GM23338 (cell line): ENCODE measurements at regions not wholly inside any gene's neighbourhood (a gene's known extent, or its start where the extent isn't known, plus 50 kb on each side); places are given as distances from the start of the nearest gene placed in this dataset.

ENCODE experiments used
- ATAC-seq: fragments of 200-7000 bp; cut with Tn5 transposase; 3 replicates; pipeline ENCODE4 v1.9.1; 2020
- DNase-seq: peaks from one replicate; pipeline ENCODE4 v3.0.0-alpha.2; 2015; ENCODE audit warnings: low spot score
- H2AFZ ChIP-seq: fragments of 200-600 bp; sonication (generic); 2 replicates; pipeline ENCODE4 v1.8.0; 2016; ENCODE audit warnings: antibody characterized with exemption, mild to moderate bottlenecking, moderate library complexity
- H3F3A ChIP-seq: fragments of 200-600 bp; sonication (generic); replicated peaks from 2 replicates; pipeline ENCODE4 v1.8.0; 2017; ENCODE audit warnings: antibody characterized with exemption, mixed run types, low read depth
- H3K27ac ChIP-seq: fragments of 200-600 bp; sonication (generic); 2 replicates; pipeline ENCODE4 v1.6.1; 2016; ENCODE audit warnings: low read depth
- H3K27me3 ChIP-seq: fragments of 200-600 bp; sonication (generic); 2 replicates; pipeline ENCODE4 v1.8.0; 2016; ENCODE audit warnings: mild to moderate bottlenecking, mixed run types, moderate library complexity; ENCODE audit not compliant: insufficient read depth
- H3K36me3 ChIP-seq: fragments of 200-600 bp; sonication (generic); 2 replicates; pipeline ENCODE4 v1.8.0; 2016; ENCODE audit warnings: mild to moderate bottlenecking; ENCODE audit not compliant: insufficient read depth
- H3K4me1 ChIP-seq: fragments of 200-600 bp; sonication (generic); 2 replicates; pipeline ENCODE4 v1.8.0; 2016; ENCODE audit warnings: mild to moderate bottlenecking, moderate library complexity; ENCODE audit not compliant: insufficient read depth
- H3K4me2 ChIP-seq: fragments of 200-600 bp; sonication (generic); 2 replicates; pipeline ENCODE4 v1.7.1; 2017; ENCODE audit warnings: mixed run types
- H3K4me3 ChIP-seq: fragments of 200-600 bp; sonication (generic); 2 replicates; pipeline ENCODE4 v1.6.1; 2016; ENCODE audit warnings: mixed run types
- H3K79me2 ChIP-seq: fragments of 200-600 bp; sonication (generic); replicated peaks from 2 replicates; pipeline ENCODE4 v1.8.0; 2017; ENCODE audit warnings: mild to moderate bottlenecking; ENCODE audit not compliant: insufficient read depth
- H3K9me2 ChIP-seq: fragments of 200-600 bp; sonication (generic); 2 replicates; pipeline ENCODE4 v1.8.0; 2017; ENCODE audit not compliant: insufficient read depth
- H4K20me1 ChIP-seq: fragments of 200-600 bp; sonication (generic); replicated peaks from 2 replicates; pipeline ENCODE4 v1.8.0; 2017; ENCODE audit warnings: mild to moderate bottlenecking; ENCODE audit not compliant: insufficient read depth
- H3K27ac Mint-ChIP-seq: 2 replicates; pipeline ENCODE4 v1.8.0; 2020; ENCODE audit warnings: inconsistent platforms, mild to moderate bottlenecking, moderate library complexity, mixed read lengths
- H3K27me3 Mint-ChIP-seq: 3 replicates; pipeline ENCODE4 v1.8.0; 2022; ENCODE audit warnings: low read depth, mild to moderate bottlenecking, moderate library complexity, mixed read lengths, inconsistent platforms; ENCODE audit not compliant: insufficient read depth, poor library complexity
- H3K36me3 Mint-ChIP-seq: 3 replicates; pipeline ENCODE4 v1.8.0; 2021; ENCODE audit warnings: low read depth, mild to moderate bottlenecking, inconsistent platforms, moderate library complexity, mixed read lengths
- H3K4me1 Mint-ChIP-seq: 3 replicates; pipeline ENCODE4 v1.8.0; 2020; ENCODE audit warnings: mild to moderate bottlenecking, inconsistent platforms, mixed read lengths
- H3K4me3 Mint-ChIP-seq: 3 replicates; pipeline ENCODE4 v1.8.0; 2021; ENCODE audit warnings: moderate library complexity, mild to moderate bottlenecking, inconsistent platforms, mixed read lengths
- H3K9me3 Mint-ChIP-seq: 3 replicates; pipeline ENCODE4 v1.8.0; 2020; ENCODE audit warnings: moderate library complexity, mild to moderate bottlenecking, inconsistent platforms, mixed read lengths
- ETS1 ChIP-seq: IDR thresholded peaks from 2 replicates; pipeline ENCODE4 v1.6.1; 2016; ENCODE audit warnings: antibody characterized with exemption
- EZH2phosphoT487 ChIP-seq: fragments of 200-600 bp; sonication (generic); IDR thresholded peaks from one replicate; pipeline ENCODE4 v1.8.1; 2018; ENCODE audit warnings: antibody characterized with exemption; ENCODE audit not compliant: unreplicated experiment
- NANOG ChIP-seq: IDR thresholded peaks from 2 replicates; pipeline ENCODE4 v1.6.1; 2016; ENCODE audit warnings: antibody characterized with exemption, borderline replicate concordance
- POLR2AphosphoS5 ChIP-seq: IDR thresholded peaks from 2 replicates; pipeline ENCODE4 v1.6.1; 2016; ENCODE audit warnings: antibody characterized with exemption, low read depth
- REST ChIP-seq: IDR thresholded peaks from one replicate; pipeline ENCODE4 v1.6.1; 2018; ENCODE audit warnings: antibody characterized with exemption; ENCODE audit not compliant: unreplicated experiment
- STAT1 ChIP-seq: IDR thresholded peaks from one replicate; pipeline ENCODE4 v1.6.1; 2016; ENCODE audit warnings: antibody characterized with exemption; ENCODE audit not compliant: unreplicated experiment
- ZNF331 ChIP-seq: fragments of 250-450 bp; sonication (Bioruptor Pico); IDR thresholded peaks from 2 replicates; pipeline ENCODE4 v1.5.0; 2020; ENCODE audit warnings: low read depth, mild to moderate bottlenecking, moderate library complexity
- ZNF462 ChIP-seq: fragments of 250-450 bp; sonication (Bioruptor Pico); IDR thresholded peaks from 2 replicates; pipeline ENCODE4 v1.5.0; 2020; ENCODE audit warnings: mild to moderate bottlenecking, moderate library complexity

DNA sequence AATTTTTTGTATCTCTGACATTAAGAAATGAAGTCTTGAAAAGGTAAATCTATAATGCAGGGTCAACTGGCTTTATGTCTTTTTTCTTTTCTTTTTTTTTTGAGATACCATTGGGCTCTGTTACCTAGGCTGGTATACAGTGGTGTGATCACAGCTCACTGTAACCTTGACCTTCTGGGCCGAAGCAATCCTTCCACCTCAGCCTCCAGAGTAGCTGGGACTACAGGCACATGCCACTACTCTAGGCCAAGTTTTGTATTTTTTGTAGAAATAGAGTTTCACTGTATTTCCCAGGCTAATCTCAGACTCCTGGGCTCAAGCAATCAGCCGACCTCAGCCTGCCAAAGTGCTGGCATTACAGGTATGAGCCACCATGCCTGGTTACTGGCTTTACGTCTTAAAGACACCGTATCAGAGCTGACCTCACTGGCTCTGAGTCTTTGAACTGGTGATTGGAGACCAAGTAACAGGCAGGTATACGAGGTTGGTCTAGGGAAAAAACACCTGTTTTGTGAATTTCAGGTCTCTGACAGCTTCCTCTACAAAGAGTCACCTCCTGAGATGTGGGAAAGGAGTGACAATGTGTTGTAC, 70.4 kb upstream of the GPBP1 start (continued):
- TF ChIP-seq EZH2phosphoT487 (no peak), POLR2AphosphoS5 (no peak)

GRCh38 chr5:57106661-57107060, 67.2 kb upstream of the GPBP1 start:
- no peak overlapping the region for H3K27ac Mint-ChIP-seq
- Histone ChIP-seq H3K36me3 (no peaks in the 10 kb centered on the region), H3K27me3 (no peaks in the 10 kb centered on the region), H3K27ac (no peak overlapping the region), H3F3A (no peaks in the 10 kb centered on the region), H3K4me3 (no peak overlapping the region), H4K20me1 (no peaks in the 10 kb centered on the region), H3K9me2 (no peaks in the 10 kb centered on the region), H2AFZ (no peak overlapping the region), H3K4me2 (no peak overlapping the region), H3K79me2 (no peaks in the 10 kb centered on the region), H3K4me1 (no peaks in the 10 kb centered on the region)
- no peak for DNase-seq
- H3K27me3 Mint-ChIP-seq = peaks cover 1% of the 10 kb centered on the region
- ATAC-seq = no peak
- TF ChIP-seq ZNF462 (CRISPR knock-in tag) (no peak), STAT1 (no peak), ZNF331 (no peak), NANOG (no peak), REST (no peak), ETS1 (no peak)
- H3K4me3 Mint-ChIP-seq = no peak overlapping the region
- no peaks in the 10 kb centered on the region for H3K4me1 Mint-ChIP-seq
- no peaks in the 10 kb centered on the region for H3K9me3 Mint-ChIP-seq
- H3K36me3 Mint-ChIP-seq = no peaks in the 10 kb centered on the region; the same call in 2 of the 3 replicates
